IMR-90 (cell line): ENCODE measurements at regions not wholly inside any gene's neighbourhood (a gene's known extent, or its start where the extent isn't known, plus 50 kb on each side); places are given as distances from the start of the nearest gene placed in this dataset.

Experiments
- ATAC-seq: fragments of 200-7000 bp; cut with Tn5 transposase; 2 replicates; pipeline ENCODE4 v1.9.1; 2020; ENCODE audit warnings: low read depth, mild to moderate bottlenecking, moderate library complexity
- BruUV-seq: library from RNA; stranded (reverse); fragments of 400-500 nt; replicated peaks from 2 replicates; lab custom pipeline; 2021; lab: Mats Ljungman, UMichigan
- CTCF ChIA-PET: fragments of 300-600 bp; formaldehyde crosslinking; extraction: SDS; loops from one replicate; lab custom pipeline; 2021; ENCODE audit warnings: antibody characterized with exemption; lab: Yijun Ruan, JAX
- POLR2A ChIA-PET: fragments of 300-600 bp; sonication (Branson Sonifier 250); formaldehyde crosslinking; loops from one replicate; lab custom pipeline; 2022; ENCODE audit warnings: antibody characterized with exemption; ENCODE audit not compliant: unreplicated experiment; lab: Charles Lee
- DNase-seq: peaks from one replicate; pipeline ENCODE4 v3.0.0; 2013
- H2AFZ ChIP-seq: replicated peaks from 2 replicates; pipeline ENCODE3; 2013; ENCODE audit warnings: low read length, mild to moderate bottlenecking; ENCODE audit not compliant: poor library complexity
- H2AK5ac ChIP-seq: 2 replicates; pipeline ENCODE4 v1.6.1; 2013; ENCODE audit warnings: low read depth, low read length, inconsistent platforms
- H2AK9ac ChIP-seq: replicated peaks from 2 replicates; pipeline ENCODE3; 2013; ENCODE audit warnings: mild to moderate bottlenecking, low read depth, low read length, moderate library complexity; ENCODE audit not compliant: poor library complexity
- H2BK120ac ChIP-seq: 2 replicates; pipeline ENCODE4 v1.6.1; 2013; ENCODE audit warnings: low read depth, low read length, inconsistent platforms
- H2BK15ac ChIP-seq: 3 replicates; pipeline ENCODE4 v1.6.1; 2013; ENCODE audit warnings: low read depth, low read length, inconsistent platforms
- H2BK20ac ChIP-seq: 2 replicates; pipeline ENCODE4 v1.6.1; 2013; ENCODE audit warnings: low read depth, mild to moderate bottlenecking, inconsistent platforms, low read length, moderate library complexity
- H2BK5ac ChIP-seq: 2 replicates; pipeline ENCODE4 v1.6.1; 2013; ENCODE audit warnings: mild to moderate bottlenecking, low read depth, low read length, inconsistent platforms; ENCODE audit not compliant: poor library complexity, severe bottlenecking
- H3K14ac ChIP-seq: replicated peaks from 2 replicates; pipeline ENCODE4 v1.6.1; 2013; ENCODE audit warnings: low read depth, low read length, inconsistent platforms
- H3K18ac ChIP-seq: 2 replicates; pipeline ENCODE4 v1.6.1; 2013; ENCODE audit warnings: low read depth, low read length, control low read depth
- H3K23ac ChIP-seq: 2 replicates; pipeline ENCODE4 v1.6.1; 2013; ENCODE audit warnings: low read depth, low read length, inconsistent platforms
- H3K27ac ChIP-seq: 2 replicates; pipeline ENCODE4 v1.5.1; 2013; ENCODE audit warnings: mild to moderate bottlenecking, control low read depth, low read length; ENCODE audit not compliant: insufficient read depth
- H3K27me3 ChIP-seq: 2 replicates; pipeline ENCODE4 v1.6.1; 2013; ENCODE audit warnings: low read length; ENCODE audit not compliant: control insufficient read depth, insufficient read depth
- H3K36me3 ChIP-seq: 2 replicates; pipeline ENCODE4 v1.6.1; 2013; ENCODE audit warnings: low read length, mixed read lengths; ENCODE audit not compliant: control insufficient read depth, insufficient read depth
- H3K4ac ChIP-seq: 2 replicates; pipeline ENCODE4 v1.6.1; 2013; ENCODE audit warnings: low read depth, low read length, inconsistent platforms
- H3K4me1 ChIP-seq: 2 replicates; pipeline ENCODE4 v1.6.1; 2013; ENCODE audit warnings: low read length, mixed read lengths; ENCODE audit not compliant: control insufficient read depth, insufficient read depth
- H3K4me2 ChIP-seq: 2 replicates; pipeline ENCODE4 v1.6.1; 2013; ENCODE audit warnings: low read depth, mild to moderate bottlenecking, control low read depth, low read length, moderate library complexity
- H3K4me3 ChIP-seq: 2 replicates; pipeline ENCODE4 v1.5.1; 2013; ENCODE audit warnings: low read depth, mild to moderate bottlenecking, control low read depth, low read length, moderate library complexity; ENCODE audit not compliant: insufficient read depth
- H3K56ac ChIP-seq: 2 replicates; pipeline ENCODE4 v1.6.1; 2013; ENCODE audit warnings: low read length, inconsistent platforms; ENCODE audit not compliant: insufficient read depth; ENCODE audit errors: extremely low read depth
- H3K79me1 ChIP-seq, 2 experiments: 2 replicates each; pipeline ENCODE4 v1.6.1; 2013; ENCODE audit warnings: low read length in 2 of 2, inconsistent platforms in 1 of 2, low read depth in 1 of 2
- H3K9ac ChIP-seq: 2 replicates; pipeline ENCODE4 v1.6.1; 2013; ENCODE audit warnings: low read depth, low read length, control low read depth
- H3K9me1 ChIP-seq: 2 replicates; pipeline ENCODE4 v1.6.1; 2013; ENCODE audit warnings: low read length, inconsistent platforms; ENCODE audit not compliant: insufficient read depth
- H3K9me3 ChIP-seq: 2 replicates; pipeline ENCODE4 v1.6.1; 2013; ENCODE audit warnings: low read length; ENCODE audit not compliant: control insufficient read depth, insufficient read depth
- H4K20me1 ChIP-seq: 2 replicates; pipeline ENCODE4 v1.6.1; 2013; ENCODE audit warnings: low read length, inconsistent platforms; ENCODE audit not compliant: insufficient read depth
- H4K5ac ChIP-seq: 2 replicates; pipeline ENCODE4 v1.6.1; 2013; ENCODE audit warnings: mild to moderate bottlenecking, low read depth, low read length, control low read depth
- H4K8ac ChIP-seq, 2 experiments: 2 replicates each; pipeline ENCODE4 v1.6.1; 2013; ENCODE audit warnings: low read depth in 2 of 2, low read length in 2 of 2, control low read depth in 1 of 2, inconsistent platforms in 1 of 2
- H4K91ac ChIP-seq: 2 replicates; pipeline ENCODE4 v1.6.1; 2013; ENCODE audit warnings: low read depth, low read length, inconsistent platforms; ENCODE audit not compliant: insufficient read depth
- BHLHE40 ChIP-seq: fragments of 150-350 bp; IDR thresholded peaks from 2 replicates; pipeline ENCODE4 v1.6.1; 2016; ENCODE audit warnings: mild to moderate bottlenecking, low read depth, low read length
- CEBPB ChIP-seq: IDR thresholded peaks from 2 replicates; pipeline ENCODE4 v1.6.1; 2012; ENCODE audit warnings: low read depth, low read length, improper control_type of control experiment
- CHD1 ChIP-seq: IDR thresholded peaks from 2 replicates; pipeline ENCODE4 v1.6.1; 2012; ENCODE audit warnings: low read depth, low read length, improper control_type of control experiment
- CTCF ChIP-seq: conservative IDR thresholded peaks from 2 replicates; pipeline ENCODE4 v1.5.1; 2012; ENCODE audit warnings: mild to moderate bottlenecking, low read depth, low read length, improper control_type of control experiment
- FOS ChIP-seq: fragments of 150-350 bp; IDR thresholded peaks from 2 replicates; pipeline ENCODE4 v1.6.1; 2016; ENCODE audit warnings: low read depth, low read length
- MAFK ChIP-seq: IDR thresholded peaks from 2 replicates; pipeline ENCODE4 v1.6.1; 2012; ENCODE audit warnings: low read depth, low read length, improper control_type of control experiment
- MAZ ChIP-seq: IDR thresholded peaks from 2 replicates; pipeline ENCODE4 v1.6.1; 2012; ENCODE audit warnings: low read depth, mild to moderate bottlenecking, low read length, improper control_type of control experiment, moderate library complexity, borderline replicate concordance
- MXI1 ChIP-seq: IDR thresholded peaks from 2 replicates; pipeline ENCODE4 v1.6.1; 2012; ENCODE audit warnings: low read depth, mild to moderate bottlenecking, low read length, moderate library complexity, borderline replicate concordance
- NFE2L2 ChIP-seq: fragments of 150-350 bp; IDR thresholded peaks from 2 replicates; pipeline ENCODE4 v1.6.1; 2016; ENCODE audit warnings: low read depth, mild to moderate bottlenecking, low read length
- POLR2A ChIP-seq: IDR thresholded peaks from 2 replicates; pipeline ENCODE4 v1.6.1; 2012; ENCODE audit warnings: mild to moderate bottlenecking, low read depth, low read length
- RAD21 ChIP-seq: IDR thresholded peaks from 2 replicates; pipeline ENCODE4 v1.6.1; 2012; ENCODE audit warnings: low read length, improper control_type of control experiment
- RCOR1 ChIP-seq: IDR thresholded peaks from 2 replicates; pipeline ENCODE4 v1.6.1; 2012; ENCODE audit warnings: mild to moderate bottlenecking, low read length, improper control_type of control experiment; ENCODE audit not compliant: insufficient replicate concordance
- RFX5 ChIP-seq: IDR thresholded peaks from 2 replicates; pipeline ENCODE4 v1.8.0; 2012; ENCODE audit warnings: low read depth, mild to moderate bottlenecking, low read length, moderate library complexity
- SMC3 ChIP-seq: fragments of 150-350 bp; IDR thresholded peaks from 2 replicates; pipeline ENCODE4 v1.6.1; 2016; ENCODE audit warnings: low read depth, mild to moderate bottlenecking, antibody characterized with exemption, low read length, moderate library complexity
- USF2 ChIP-seq: fragments of 150-350 bp; IDR thresholded peaks from 2 replicates; pipeline ENCODE4 v1.6.1; 2017; ENCODE audit warnings: mild to moderate bottlenecking, antibody characterized with exemption, low read length, low read depth
- WGBS, 2 experiments: methylation state at CpG; one replicate each; pipeline versions ENCODE4 v1.1.5 to v1.1.7; 2013; ENCODE audit warnings: missing lambda C conversion rate in 2 of 2; ENCODE audit not compliant: insufficient read length in 1 of 2; ENCODE audit errors: extremely low coverage in 2 of 2; 5-methylcytosine and 5-hydroxymethylcytosine counted together
- dilution Hi-C: fragments of 300-500 bp; cut with HindIII; formaldehyde crosslinking; loops from one replicate; pipeline ENCODE4 v1.14.3; 2018; ENCODE audit warnings: low sequenced_read_pairs; ENCODE audit not compliant: unreplicated experiment
- in situ Hi-C: fragments of 300-500 bp; cut with MboI; formaldehyde crosslinking; loops from 3 replicates; pipeline ENCODE4 v1.14.3; 2019; ENCODE audit warnings: low sequenced_read_pairs, inconsistent platforms, mixed read lengths
- intact Hi-C: fragments of 100-400 bp; cut with micrococcal nuclease; formaldehyde crosslinking; loops from 2 replicates; pipeline ENCODE4 v1.10.0; 2022
- TF ChIP-seq, protein P1 (sequence below): fragments of 150-350 bp; IDR thresholded peaks from 2 replicates; pipeline ENCODE4 v1.6.1; 2016; ENCODE audit warnings: low read depth, mild to moderate bottlenecking, low read length, moderate library complexity, borderline replicate concordance

- TF ChIP-seq RFX5, result no peak
- no peak for TF ChIP-seq MXI1
- no peak for TF ChIP-seq RCOR1
- no peak for TF ChIP-seq RAD21
- no peak for TF ChIP-seq SMC3
- no peak for TF ChIP-seq MAZ
- TF ChIP-seq CHD1, result no peak
- TF ChIP-seq BHLHE40, result no peak
- no peak for TF ChIP-seq FOS
- no peak for TF ChIP-seq NFE2L2
- TF ChIP-seq, protein P1, sequence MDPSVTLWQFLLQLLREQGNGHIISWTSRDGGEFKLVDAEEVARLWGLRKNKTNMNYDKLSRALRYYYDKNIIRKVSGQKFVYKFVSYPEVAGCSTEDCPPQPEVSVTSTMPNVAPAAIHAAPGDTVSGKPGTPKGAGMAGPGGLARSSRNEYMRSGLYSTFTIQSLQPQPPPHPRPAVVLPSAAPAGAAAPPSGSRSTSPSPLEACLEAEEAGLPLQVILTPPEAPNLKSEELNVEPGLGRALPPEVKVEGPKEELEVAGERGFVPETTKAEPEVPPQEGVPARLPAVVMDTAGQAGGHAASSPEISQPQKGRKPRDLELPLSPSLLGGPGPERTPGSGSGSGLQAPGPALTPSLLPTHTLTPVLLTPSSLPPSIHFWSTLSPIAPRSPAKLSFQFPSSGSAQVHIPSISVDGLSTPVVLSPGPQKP, result no peak
- TF ChIP-seq CEBPB, result no peak
- TF ChIP-seq POLR2A, result no peak
- no peak for TF ChIP-seq MAFK
- no peak for TF ChIP-seq USF2
- no peak for TF ChIP-seq CTCF
- intact Hi-C loops, result no loop called here
- WGBS, 2 experiments, result 80% methylated on average over 1 of the region's 10 CpGs; no CpG with 5 or more reads in 1 of the 2 experiments
- Histone ChIP-seq H3K9me1 (peaks cover 9% of the 10 kb centered on the region), H3K9ac (no peak overlapping the region), H2AFZ (peak overlapping the region; percentile 43), H2BK15ac (no peak overlapping the region), H3K4me1 (peaks cover 13% of the 10 kb centered on the region), H3K36me3 (no peaks in the 10 kb centered on the region), H2BK5ac (no peak overlapping the region), H3K9me3 (no peaks in the 10 kb centered on the region), H4K8ac (no peak overlapping the region), H3K18ac (no peak overlapping the region), H4K91ac (no peak overlapping the region), H2AK9ac (no peak overlapping the region), H2AK5ac (no peak overlapping the region), H3K23ac (no peak overlapping the region), H3K4me2 (no peak overlapping the region), H3K4ac (no peak overlapping the region), H3K14ac (no peak overlapping the region; the same call in 1 of the 2 replicates), H4K5ac (no peak overlapping the region), H2BK120ac (no peak overlapping the region), H3K56ac (no peak overlapping the region), H2BK20ac (no peak overlapping the region), H4K20me1 (no peaks in the 10 kb centered on the region), H3K27ac (no peak overlapping the region), H3K27me3 (peaks cover 12% of the 10 kb centered on the region), H3K79me1 (no peaks in the 10 kb centered on the region), H3K4me3 (no peak overlapping the region)
- BruUV-seq, result no TSS peak
- ChIA-PET POLR2A (no interaction called here), CTCF (no interaction called here)
- ATAC-seq, result no peak
- DNase-seq, result no peak
- in situ Hi-C loops, result no loop called here
- dilution Hi-C loops, result no loop called here
Observed at GRCh38 chr21:41621513-41621912, 113.6 kb upstream of the TMPRSS2 start.
